DLD1 (cell line): ENCODE measurements at regions not wholly inside any gene's neighbourhood (a gene's known extent, or its start where the extent isn't known, plus 50 kb on each side); places are given as distances from the start of the nearest gene placed in this dataset.

Experiments
- in situ Hi-C: cut with HindIII; loops from 2 replicates; pipeline ENCODE4 v1.10.0; 2017; ENCODE audit warnings: low sequenced_read_pairs

DNA sequence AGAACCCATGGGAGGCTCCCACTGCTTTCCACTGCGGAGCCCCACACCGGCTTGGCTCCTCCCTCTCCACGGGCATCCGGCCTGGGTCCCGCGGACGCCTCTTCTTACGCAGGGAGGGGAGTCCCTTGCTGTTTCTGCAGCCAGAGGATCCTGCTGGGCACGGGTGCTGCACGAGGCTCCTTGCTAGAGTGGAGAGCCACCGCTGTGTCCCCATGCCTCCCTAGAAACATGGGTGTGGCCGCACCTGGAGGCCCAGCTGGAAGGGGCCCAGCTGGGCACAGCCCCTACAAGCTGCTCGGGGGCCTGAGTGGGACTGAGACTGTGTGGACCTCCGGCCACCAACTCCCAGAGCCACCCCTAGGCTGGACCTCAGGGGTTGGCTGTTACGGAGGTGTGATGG lies 67.7 kb upstream of the GPC1 start:
- in situ Hi-C loops = no loop called here

DNA sequence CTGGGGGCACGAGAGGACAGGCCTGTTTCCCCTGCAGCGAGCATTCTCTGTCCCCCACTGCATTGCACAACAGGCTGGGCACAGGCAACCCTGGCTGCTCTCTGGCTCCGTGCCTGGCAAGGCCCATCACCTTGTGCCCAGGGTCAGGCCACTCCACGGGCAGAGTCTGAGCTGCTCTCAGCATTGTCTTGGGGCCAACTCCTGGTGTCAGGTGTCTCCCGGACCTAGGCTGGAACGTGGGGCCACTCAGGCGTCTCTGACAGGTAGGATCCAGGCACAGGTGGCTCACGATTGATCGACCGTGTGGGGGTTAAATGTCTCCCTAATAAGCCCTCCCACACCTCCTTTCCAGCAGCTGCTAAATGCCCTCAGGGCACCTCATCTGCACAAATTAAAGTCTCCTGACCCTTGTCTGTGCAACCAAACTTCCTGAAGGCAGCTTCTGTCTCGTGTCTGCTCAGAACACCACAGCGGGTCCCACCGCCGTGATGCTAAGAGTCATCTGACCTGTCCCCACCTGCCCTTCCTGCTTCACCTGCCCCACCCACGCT lies 66.6 kb upstream of the GPC1 start:
- in situ Hi-C loops = no loop called here

DNA sequence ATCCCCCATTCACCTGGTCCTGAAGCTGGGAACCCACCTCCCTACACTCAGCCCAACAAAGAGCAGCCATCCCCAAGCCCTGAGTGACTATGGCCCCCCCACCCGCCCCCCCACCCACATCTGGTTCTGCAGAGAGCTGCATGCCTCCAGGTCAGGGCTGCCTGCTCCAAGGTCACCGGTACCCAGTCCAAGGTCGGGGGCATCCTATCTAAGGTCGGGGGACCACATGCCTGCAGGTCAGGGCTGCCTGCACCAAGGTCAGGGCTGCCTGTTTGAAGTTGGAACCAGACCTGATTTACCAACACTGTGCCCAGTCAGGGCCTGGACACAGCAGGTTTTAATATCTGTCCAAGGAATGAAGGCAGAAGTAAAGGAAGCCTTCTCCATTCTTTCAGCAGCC lies 66.1 kb upstream of the GPC1 start:
- in situ Hi-C loops = no loop called here

DNA sequence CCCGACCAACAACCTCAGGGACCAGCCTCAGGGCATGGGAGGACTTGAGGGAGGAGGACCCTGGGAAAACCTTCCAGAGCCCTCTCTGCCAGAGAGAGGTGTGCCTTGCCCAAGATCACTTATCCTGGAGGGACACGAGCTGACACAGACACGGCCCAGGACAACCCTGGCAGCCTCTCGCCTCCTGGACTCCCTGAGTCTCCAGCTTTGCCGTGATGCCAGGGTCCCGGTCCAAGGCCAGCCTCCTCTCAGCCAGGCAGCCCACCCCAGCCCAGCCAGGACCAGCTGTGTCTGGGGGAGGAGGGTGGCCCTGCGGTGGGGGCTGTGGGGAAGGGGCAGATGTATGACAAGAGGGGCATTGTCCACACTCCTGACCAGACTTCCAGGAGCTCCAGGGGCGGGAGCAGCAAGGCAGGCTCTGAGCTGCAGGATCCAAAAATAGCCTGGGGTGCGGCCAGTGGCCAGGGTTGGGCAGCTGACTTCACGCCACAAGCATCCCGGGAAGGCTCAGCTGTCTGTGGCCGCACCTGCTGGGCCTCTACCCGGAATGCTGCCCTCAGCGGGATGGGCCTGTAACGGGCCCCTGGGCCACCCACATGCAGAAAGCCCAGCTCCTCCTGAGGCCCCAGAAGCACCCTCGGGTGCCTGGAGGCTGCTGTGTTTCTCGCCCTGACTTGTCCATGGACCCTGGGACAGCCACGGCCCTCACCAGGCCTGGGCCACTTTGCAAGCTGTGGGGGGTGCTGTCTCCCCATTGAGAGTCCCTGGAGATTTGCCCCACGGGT lies 65.5 kb upstream of the GPC1 start:
- in situ Hi-C loops = no loop called here

DNA sequence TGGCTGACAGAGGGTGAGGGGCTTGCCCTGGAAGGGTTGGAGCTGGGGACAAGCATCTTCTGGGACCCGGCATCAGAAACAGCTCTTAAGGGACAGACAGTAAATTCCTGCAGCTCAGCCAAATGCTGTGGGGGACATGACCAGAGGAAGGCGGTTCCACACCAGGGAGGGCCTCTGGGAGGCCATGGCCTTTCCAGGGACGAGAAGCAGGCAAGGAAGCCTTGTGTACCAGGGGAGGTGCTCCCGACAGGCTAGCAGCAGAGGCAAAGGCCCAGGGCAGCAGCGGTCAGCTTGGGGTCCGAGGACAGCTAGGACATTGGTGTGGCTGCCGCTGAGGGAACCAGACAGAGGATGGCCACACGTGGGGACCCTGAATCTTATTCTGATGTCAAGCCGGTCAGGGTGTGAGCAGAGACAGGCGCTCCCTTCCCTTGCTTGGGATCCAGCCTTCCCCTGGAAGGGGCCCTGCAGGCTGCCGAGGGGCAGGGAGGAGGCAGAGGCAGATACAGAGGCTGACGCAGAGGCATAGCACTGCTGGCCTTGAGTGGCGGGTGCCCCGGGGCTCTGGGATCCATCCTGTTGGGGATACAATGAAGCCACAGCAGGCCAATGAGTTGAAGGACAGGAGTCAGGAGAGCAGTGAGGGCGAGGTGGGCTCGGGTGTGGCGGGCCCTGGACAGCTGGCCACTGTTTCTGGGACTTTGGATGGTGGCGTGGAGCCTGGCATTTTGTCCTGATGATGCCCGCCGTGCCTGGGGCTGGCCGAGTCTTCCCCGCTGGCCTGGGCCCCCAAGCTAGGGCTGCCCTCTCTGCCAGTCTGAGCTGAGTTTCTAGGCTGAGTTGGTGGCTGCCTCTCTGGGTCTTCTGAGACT lies 64.1 kb upstream of the GPC1 start:
- in situ Hi-C loops = no loop called here

DNA sequence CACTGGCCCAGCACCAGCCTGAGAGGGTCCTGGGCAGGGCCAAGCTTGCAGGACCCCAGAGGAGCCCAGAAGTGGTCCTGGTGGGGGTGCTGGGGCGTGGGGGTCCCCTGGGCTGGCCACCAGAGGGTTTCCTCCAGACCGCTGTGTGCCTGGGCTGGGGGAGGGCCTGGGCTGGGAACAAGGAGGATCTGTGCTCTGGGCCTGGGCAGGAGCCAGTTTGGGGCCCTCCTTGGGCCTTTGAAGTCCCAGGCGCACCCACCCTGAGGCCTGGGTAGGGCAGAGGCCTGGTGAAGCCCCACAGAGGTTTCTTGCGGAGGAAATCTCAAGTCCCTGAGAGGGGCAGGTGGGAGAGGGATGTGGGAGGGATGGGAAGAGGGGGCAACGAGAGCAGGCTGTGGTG lies 63.4 kb upstream of the GPC1 start:
- in situ Hi-C loops = no loop called here

DNA sequence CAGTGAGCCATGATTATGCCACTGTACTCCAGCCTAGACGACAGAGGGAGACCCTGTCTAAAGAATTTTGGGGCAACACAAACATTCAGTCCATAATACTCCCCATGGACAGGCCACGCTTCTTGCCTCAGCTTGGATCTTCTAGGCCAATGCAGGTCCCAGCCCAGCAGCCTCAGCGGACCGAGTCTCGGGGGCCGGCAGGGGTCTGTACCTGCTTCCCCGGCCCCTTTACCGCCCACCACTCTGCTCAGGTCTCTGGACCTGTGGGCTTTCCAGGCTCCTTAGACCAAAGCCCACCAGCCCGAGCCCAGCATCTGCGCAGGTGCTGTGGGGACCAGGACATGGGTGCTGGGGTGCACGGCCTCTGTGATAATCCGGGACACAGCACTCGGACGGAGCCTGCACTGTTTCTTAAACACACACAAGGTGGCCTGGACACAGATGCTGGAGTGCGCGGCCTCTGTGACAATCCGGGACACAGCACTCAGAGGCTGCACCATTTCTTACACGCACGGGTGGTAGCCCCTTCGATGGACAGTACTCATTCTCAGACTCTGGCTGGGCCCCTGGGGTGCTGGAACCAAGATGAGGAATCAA lies 62.1 kb upstream of the GPC1 start:
- in situ Hi-C loops = no loop called here

DNA sequence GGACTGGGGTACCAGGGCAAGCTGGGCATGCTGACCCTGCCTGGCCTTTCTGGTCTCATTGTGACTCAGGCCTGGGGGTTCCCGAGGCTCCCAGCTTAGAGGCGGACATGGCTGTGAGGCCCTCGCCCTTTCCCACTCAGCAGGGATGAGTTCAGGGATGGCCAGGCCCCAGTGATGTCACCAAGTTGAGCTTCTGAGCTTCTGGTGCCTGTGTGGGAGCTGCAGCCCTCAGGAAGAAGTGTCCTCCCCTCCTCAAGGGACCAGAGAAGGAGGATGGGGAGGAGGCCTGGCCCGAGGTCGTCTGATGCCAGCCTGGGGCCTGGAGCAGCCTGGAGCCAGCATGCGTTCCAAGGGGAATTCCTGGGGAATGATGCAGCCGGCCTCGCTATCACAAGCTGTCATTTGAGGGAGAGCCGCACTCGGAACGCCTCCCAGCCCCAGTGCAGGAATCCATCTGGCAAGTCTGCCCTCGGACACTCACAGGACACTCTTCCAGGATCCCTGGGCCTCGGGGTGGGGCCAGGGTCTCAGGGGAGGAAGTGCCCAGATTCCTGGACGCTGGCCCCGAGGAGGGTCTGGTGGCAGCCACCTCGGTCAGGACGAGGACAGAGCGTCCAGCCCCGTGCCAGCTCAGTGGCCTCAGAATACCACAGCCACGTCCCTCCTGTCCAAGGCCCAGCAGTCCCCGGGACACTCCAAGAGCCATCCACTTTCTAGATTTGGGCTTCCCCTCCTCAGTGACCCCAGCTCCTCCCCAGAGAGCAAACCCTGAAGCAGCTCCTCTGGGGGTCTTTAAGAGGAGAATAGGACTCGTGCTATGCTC lies 61.2 kb upstream of the GPC1 start:
- in situ Hi-C loops = no loop called here

DNA sequence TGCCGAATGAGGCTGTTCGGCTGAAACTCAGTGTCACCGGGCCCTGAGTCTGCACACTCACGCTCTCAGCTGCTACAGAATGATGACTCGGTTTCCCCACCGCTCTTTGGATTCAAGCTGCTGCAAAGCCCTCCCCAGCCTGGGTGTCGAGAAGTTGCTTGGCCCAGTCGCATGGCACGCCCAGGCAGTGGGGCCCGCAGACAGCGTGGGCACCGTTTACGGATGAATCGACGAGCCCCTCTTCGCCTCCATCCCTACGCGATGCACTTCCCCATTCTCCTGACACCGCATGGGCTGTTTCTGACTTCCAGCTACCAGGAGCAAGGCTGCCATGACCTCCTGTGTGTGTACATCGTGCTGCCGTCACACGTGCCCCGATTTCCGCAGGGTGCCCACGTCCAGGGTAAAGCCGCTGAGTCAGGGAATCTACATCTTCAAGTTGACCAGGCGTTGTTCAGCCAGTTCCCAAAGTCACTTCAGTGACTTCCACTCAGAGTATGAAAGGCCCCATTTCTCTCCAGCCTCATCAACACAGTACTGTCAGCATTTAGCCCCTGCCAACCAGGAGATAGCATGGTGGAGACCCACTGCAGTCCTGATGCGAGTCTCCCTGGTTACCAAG lies 60.3 kb upstream of the GPC1 start:
- in situ Hi-C loops = no loop called here

DNA sequence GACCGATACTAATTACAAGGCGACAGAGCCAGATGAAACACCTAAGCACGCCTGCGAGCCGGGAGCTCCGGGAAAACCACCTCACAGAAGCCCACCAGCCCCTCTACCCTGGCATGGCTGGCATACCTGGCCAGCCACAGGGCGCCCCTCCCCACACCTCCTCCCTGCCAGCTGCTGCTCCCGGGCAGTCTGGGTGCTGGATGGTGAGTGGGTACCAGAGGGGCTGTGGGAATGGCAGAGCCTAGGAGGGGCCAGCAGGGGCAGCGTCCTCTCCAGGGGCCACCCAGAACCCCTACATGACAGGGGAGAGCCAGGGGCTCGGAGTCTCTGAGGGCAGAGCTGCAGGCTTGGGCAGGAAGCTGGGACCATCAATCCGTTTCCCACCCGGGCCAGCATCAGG lies 58.7 kb upstream of the GPC1 start:
- in situ Hi-C loops = no loop called here

DNA sequence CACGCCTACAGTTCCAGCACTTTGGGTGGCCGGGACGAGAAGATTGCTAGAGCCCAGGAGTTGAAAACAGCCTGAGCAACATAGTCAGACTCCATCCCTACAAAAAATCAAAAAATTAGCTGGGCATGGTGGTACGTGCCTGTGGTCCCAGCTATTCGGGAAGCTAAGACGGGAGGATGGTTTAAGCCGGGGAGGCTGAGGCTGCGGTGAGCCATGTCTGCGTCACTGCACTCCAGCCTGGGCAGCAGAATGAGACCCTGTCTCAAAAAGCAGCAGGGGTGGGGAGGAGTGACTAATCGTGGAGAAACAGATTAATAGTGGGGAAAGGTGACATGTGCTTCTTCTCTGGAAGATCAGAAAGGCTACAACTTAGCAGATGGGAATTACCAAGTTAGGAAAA lies 58.1 kb upstream of the GPC1 start:
- in situ Hi-C loops = no loop called here

DNA sequence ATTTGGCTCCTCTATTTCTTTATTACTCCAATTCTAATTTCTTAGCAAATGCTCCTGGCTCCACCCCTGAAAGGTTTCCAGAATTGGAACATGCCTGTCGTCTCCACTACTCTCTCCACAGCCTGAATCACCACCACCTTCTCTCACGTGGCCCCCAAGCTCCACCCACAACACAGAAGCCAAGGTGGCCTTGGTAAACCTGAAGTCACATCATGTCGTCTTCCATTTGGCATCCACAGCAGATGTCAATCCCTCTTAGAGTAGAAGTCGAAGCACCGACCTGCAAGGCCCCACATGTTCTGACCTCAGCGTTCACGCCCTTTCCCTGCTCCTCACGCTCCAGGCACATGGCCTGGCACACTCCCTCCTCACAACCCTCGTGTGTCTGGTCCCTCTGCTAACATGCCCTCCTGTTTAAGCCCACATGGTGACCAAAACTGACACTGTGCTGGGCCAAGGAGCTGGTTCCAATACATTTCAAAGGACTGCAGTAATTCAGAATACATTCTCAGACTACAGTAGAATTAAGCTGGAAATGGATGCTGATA lies 56.3 kb upstream of the GPC1 start:
- in situ Hi-C loops = no loop called here

DNA sequence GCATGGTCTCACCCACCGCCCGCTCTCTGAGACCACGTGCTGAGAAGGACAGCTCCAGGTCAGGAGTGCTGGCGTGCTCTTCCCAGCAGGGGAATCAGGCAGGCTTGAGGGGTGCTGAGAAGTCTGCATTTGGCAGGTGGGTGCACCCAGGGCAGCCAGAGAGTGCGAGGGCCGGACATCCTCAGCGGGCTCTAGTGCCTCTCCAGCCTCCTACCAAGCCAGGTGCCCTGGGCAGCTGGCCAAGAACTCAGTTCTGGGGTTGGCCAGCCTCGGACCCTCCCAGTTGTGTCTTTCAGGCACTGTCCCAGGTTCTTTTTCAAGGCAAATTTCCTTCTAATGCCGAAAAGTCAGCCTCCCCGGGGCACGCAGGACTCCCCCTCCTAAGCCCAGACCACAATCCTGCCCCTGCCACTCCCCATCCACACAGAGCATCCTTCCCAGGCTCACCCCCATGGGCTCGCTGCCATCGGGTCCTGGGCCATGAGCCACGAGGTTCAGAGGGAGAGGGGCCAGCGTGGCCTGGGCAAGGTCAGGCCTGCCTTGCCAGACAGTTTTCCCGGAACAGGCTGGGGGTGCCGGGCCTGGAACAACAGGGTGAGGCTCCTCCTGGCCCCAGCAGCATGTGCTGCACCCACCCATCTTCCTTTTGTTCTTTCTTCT lies 52.2 kb upstream of the GPC1 start:
- in situ Hi-C loops = no loop called here

DNA sequence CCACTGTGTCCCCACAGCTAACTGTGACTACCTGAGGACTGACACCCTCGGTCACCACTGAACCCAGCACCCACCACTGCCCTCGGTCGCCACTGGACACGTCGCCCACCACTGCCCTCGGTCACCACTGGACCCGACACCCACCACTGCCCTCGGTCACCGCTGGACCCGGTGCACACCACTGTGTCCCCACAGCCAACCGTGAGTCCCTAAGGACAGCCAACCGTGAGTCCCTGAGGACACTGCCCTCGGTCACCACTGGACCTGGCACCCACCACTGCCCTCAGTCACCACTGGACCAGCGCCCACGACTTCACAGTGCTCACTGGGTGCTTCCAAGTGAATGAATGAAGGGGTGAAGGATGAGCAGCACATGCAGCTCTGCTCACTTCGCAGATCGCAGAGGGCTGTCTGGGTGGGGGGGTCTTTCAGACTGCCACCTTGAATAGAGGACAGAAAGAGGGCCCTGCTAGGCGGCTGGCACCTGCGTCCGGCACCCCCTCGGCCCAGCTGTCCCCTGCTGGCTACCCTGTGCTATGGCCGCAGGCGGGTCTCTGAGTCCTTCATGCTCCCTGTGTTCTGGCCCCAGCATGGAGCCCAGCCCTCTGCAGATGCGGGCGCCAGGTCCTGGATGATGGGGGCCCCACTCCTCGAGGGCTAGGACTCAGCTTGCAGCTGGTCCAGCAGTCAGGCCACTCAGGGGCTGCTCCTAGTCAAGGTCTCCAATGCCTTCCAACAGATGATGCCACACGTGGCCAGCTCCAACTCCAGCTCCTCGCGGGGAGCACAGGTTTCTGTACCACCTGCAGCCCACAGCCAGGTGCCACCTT lies 51.4 kb upstream of the GPC1 start:
- in situ Hi-C loops = no loop called here

DNA sequence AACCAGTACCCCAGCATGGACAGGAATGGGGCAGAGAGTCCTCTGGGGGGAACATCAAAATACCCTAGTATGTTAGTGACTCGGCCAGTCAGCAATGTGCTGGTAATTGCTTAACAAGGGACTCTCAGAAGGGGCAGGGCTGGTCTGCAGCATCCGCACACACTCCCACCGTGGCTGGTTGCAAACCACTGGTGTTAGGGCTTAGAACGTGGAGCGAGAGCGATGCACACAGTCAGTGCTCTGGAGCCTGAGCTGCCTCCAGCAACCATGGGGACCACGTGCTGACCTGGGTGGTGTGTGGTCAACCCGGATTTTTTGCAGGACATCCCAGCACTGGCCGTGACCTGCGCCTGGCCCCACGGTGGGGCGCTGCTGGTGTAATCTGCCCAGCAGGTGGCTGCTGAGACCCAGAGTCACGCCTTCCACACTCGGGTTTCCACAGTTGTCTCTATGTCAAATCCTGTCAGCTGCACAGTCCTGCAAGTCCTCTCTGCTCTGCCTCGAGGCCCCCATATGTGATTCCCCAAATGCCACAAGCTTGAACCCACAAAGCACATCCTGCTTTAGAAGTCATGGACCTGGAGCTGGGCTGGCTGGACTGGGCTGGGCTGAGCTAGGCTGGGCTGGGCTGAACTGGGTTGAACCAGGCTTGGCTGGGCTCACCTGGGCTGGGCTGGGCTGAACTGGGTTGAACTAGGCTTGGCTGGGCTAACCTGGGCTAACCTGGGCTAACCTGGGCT lies 50.6 kb upstream of the GPC1 start:
- in situ Hi-C loops = loop anchor here (5.0 kb wide), 1 partner anchor 37 kb away; no protein-coding TSS in a partner anchor

DNA sequence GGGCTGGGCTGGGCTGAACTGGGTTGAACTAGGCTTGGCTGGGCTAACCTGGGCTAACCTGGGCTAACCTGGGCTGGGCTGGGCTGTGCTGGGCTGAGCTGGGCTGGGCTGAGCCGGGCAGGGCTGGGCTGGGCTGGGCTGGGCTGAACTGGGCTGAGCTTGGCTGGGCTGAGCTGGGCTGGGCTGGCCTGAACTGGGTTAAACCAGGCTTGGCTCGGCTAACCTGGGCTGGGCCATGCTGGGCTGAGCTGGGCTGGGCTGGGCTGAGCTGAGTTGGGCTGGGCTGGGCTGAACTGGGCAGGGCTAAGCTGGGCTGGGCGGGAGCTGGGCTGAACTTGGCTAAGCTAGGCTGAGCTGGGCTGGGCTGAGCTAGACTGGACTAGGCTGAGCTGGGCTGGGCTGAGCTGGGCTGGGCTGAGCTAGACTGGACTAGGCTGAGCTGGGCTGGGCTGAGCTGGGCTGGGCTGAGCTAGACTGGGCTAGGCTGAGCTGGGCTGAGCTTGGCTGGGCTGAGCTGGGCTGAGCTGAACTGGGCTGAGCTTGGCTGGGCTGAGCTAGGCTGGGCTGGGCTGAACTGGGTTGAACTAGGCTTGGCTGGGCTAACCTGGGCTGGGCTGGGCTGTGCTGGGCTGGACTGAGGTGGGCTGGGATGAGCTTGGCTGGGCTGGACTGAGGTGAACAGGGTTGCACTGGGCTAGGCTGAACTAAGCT lies 49.9 kb upstream of the GPC1 start:
- in situ Hi-C loops = loop anchor here (5.0 kb wide), 1 partner anchor 37 kb away; no protein-coding TSS in a partner anchor
